HepG2 (cell line): ENCODE measurements at regions not wholly inside any gene's neighbourhood (a gene's known extent, or its start where the extent isn't known, plus 50 kb on each side); places are given as distances from the start of the nearest gene placed in this dataset.

Experiments
- ATAC-seq: fragments of 200-7000 bp; cut with Tn5 transposase; 3 replicates; pipeline ENCODE4 v1.9.1; 2020; ENCODE audit warnings: mild to moderate bottlenecking, moderate library complexity
- BruUV-seq: library from RNA; stranded (reverse); fragments of 400-500 nt; replicated peaks from 2 replicates; lab custom pipeline; 2021; lab: Mats Ljungman, UMichigan
- CTCF ChIA-PET: fragments of 300-600 bp; formaldehyde crosslinking; extraction: SDS; loops from one replicate; lab custom pipeline; 2021; ENCODE audit warnings: low total read pairs, inconsistent platforms, low intra/inter-chr PET ratio; lab: Yijun Ruan, JAX
- POLR2A ChIA-PET: fragments of 350-600 bp; sonication (Branson Sonifier 250); formaldehyde crosslinking; loops from one replicate; lab custom pipeline; 2020; ENCODE audit warnings: antibody characterized with exemption, inconsistent platforms; lab: Yijun Ruan, JAX
- DNase-seq: peaks from one replicate; pipeline ENCODE4 v3.0.0-alpha.2; 2015; ENCODE audit warnings: low spot score
- FAIRE-seq: peaks from 3 replicates; lab custom pipeline; 2011; peaks lifted over from hg19 to GRCh38; lab: Jason Lieb, UNC
- H2AFZ ChIP-seq: one replicate; pipeline ENCODE4 v1.6.1; 2011; ENCODE audit warnings: low read length, inconsistent platforms
- H3K27ac ChIP-seq: fragments of 300-600 bp; 3 replicates; pipeline ENCODE4 v1.8.0; 2011; ENCODE audit warnings: mixed run types, mild to moderate bottlenecking, mixed read lengths, low read length, inconsistent platforms; ENCODE audit not compliant: insufficient read depth; ENCODE audit errors: extremely low read length
- H3K27me3 ChIP-seq, 2 experiments: fragments of 200-600 bp in 1 of 2; 2 replicates in 1 of 2; 3 replicates in 1 of 2; pipeline versions ENCODE4 v1.6.0 to v1.8.0; 2011; ENCODE audit warnings: low read length in 2 of 2, mild to moderate bottlenecking in 2 of 2, moderate library complexity in 2 of 2, inconsistent platforms in 1 of 2; ENCODE audit not compliant: insufficient read depth in 2 of 2, control insufficient read depth in 1 of 2
- H3K36me3 ChIP-seq, 2 experiments: fragments of 200-600 bp in 1 of 2; replicated peaks in 1 of 2; 2 replicates in 1 of 2; 3 replicates in 1 of 2; pipeline versions ENCODE4 v1.5.1 to v1.8.0; 2011; ENCODE audit warnings: low read length in 2 of 2, inconsistent platforms in 1 of 2; ENCODE audit not compliant: insufficient read depth in 2 of 2, control insufficient read depth in 1 of 2
- H3K4me1 ChIP-seq: 2 replicates; pipeline ENCODE4 v1.5.1; 2012; ENCODE audit warnings: low read length, inconsistent platforms; ENCODE audit not compliant: insufficient read depth
- H3K4me2 ChIP-seq: 2 replicates; pipeline ENCODE4 v1.6.0; 2011; ENCODE audit warnings: low read depth, low read length, inconsistent platforms
- H3K4me3 ChIP-seq, 3 experiments: fragments of 200-600 bp in 1 of 3; sonication (generic), shearing (Covaris generic) in 1 of 3; replicated peaks in 1 of 3; 2 replicates each; pipeline ENCODE4 v1.5.1; 2011 to 2016; ENCODE audit warnings: low read length in 3 of 3, inconsistent platforms in 2 of 3, low read depth in 2 of 3, mild to moderate bottlenecking in 2 of 3, control low read depth in 1 of 3, mixed read lengths in 1 of 3; ENCODE audit not compliant: insufficient read depth in 1 of 3
- H3K79me2 ChIP-seq: one replicate; pipeline ENCODE4 v1.6.1; 2011; ENCODE audit warnings: low read length, inconsistent platforms; ENCODE audit not compliant: insufficient read depth
- H3K9ac ChIP-seq: 2 replicates; pipeline ENCODE4 v1.6.0; 2011; ENCODE audit warnings: mild to moderate bottlenecking, low read depth, low read length, inconsistent platforms; ENCODE audit not compliant: insufficient read depth
- H3K9me3 ChIP-seq: 2 replicates; pipeline ENCODE4 v1.5.1; 2012; ENCODE audit warnings: mild to moderate bottlenecking, low read length
- H4K20me1 ChIP-seq: 2 replicates; pipeline ENCODE4 v1.6.0; 2011; ENCODE audit warnings: inconsistent platforms, mild to moderate bottlenecking, low read length, moderate library complexity; ENCODE audit not compliant: insufficient read depth
- AHR ChIP-seq: IDR thresholded peaks from 2 replicates; pipeline ENCODE4 v1.6.1; 2018; ENCODE audit warnings: missing genetic modification reagents, missing compliant biosample characterization
- ARNT2 ChIP-seq: sonication (generic); formaldehyde crosslinking; IDR thresholded peaks from 2 replicates; pipeline ENCODE4 v1.8.0; 2022; ENCODE audit warnings: mild to moderate bottlenecking, low read depth, missing genetic modification reagents, moderate library complexity
- ASH2L ChIP-seq: fragments of 300-600, 200-600 bp; sonication (generic); IDR thresholded peaks from 2 replicates; pipeline ENCODE4 v1.7.0; 2017; ENCODE audit warnings: low read depth, mild to moderate bottlenecking, moderate library complexity, mixed read lengths, low read length; ENCODE audit not compliant: insufficient read length
- CHD2 ChIP-seq: IDR thresholded peaks from 2 replicates; pipeline ENCODE4 v1.6.1; 2011; ENCODE audit warnings: low read depth, low read length, improper control_type of control experiment
- FOXA3 ChIP-seq: IDR thresholded peaks from 2 replicates; pipeline ENCODE4 v1.6.1; 2016; ENCODE audit warnings: missing genetic modification reagents, missing compliant biosample characterization
- KDM5B ChIP-seq: sonication (generic); formaldehyde crosslinking; IDR thresholded peaks from 2 replicates; pipeline ENCODE4 v1.4.0; 2020; ENCODE audit warnings: missing genetic modification reagents, mild to moderate bottlenecking, borderline replicate concordance
- PHF5A ChIP-seq: IDR thresholded peaks from one replicate; pipeline ENCODE4 v1.6.1; 2018; ENCODE audit warnings: low read depth, missing genetic modification reagents; ENCODE audit not compliant: unreplicated experiment
- POLR2G ChIP-seq: fragments of 200-400 bp; formaldehyde crosslinking; IDR thresholded peaks from 2 replicates; pipeline ENCODE4 v1.6.1; 2018; ENCODE audit warnings: mild to moderate bottlenecking, low read depth, low read length, moderate library complexity
- PPARG ChIP-seq: conservative IDR thresholded peaks from 2 replicates; pipeline ENCODE4 v1.6.1; 2016; ENCODE audit warnings: missing biosample characterization, missing genetic modification reagents
- SNRNP70 ChIP-seq: fragments of 200-400 bp; formaldehyde crosslinking; IDR thresholded peaks from 2 replicates; pipeline ENCODE4 v1.6.1; 2017; ENCODE audit warnings: mild to moderate bottlenecking, low read depth, low read length, moderate library complexity
- TEAD2 ChIP-seq: sonication (generic); formaldehyde crosslinking; IDR thresholded peaks from 2 replicates; pipeline ENCODE4 v1.9.0; 2021; ENCODE audit warnings: missing genetic modification reagents
- ZFP37 ChIP-seq: sonication (generic); formaldehyde crosslinking; IDR thresholded peaks from 2 replicates; pipeline ENCODE4 v1.4.0; 2020; ENCODE audit warnings: missing genetic modification reagents, borderline replicate concordance
- ZNF232 ChIP-seq: sonication (generic); formaldehyde crosslinking; IDR thresholded peaks from 2 replicates; pipeline ENCODE4 v1.4.0; 2020; ENCODE audit warnings: missing genetic modification reagents, borderline replicate concordance
- ZNF775 ChIP-seq: sonication (generic); formaldehyde crosslinking; IDR thresholded peaks from 2 replicates; pipeline ENCODE4 v1.4.0; 2020; ENCODE audit warnings: missing genetic modification reagents, mild to moderate bottlenecking, moderate library complexity, borderline replicate concordance
- WGBS: methylation state at CpG from one replicate; pipeline ENCODE4 v1.1.6; 2017; ENCODE audit warnings: low lambda C conversion rate; 5-methylcytosine and 5-hydroxymethylcytosine counted together
- in situ Hi-C: cut with HindIII; loops from 2 replicates; pipeline ENCODE4 v1.10.0; 2017; ENCODE audit warnings: low pct_unique_long_range_greater_than_20kb; ENCODE audit not compliant: extremely low pct_ligation_motif_present
- intact Hi-C: fragments of 100-400 bp; cut with micrococcal nuclease; formaldehyde crosslinking; loops from one replicate; pipeline ENCODE4 v1.10.0; 2022; ENCODE audit not compliant: unreplicated experiment
- TF ChIP-seq, protein P1 (sequence below): sonication (generic); formaldehyde crosslinking; conservative IDR thresholded peaks from 2 replicates; pipeline ENCODE4 v1.4.0; 2020; ENCODE audit warnings: missing genetic modification reagents
- TF ChIP-seq, protein P2 (sequence below): sonication (generic); formaldehyde crosslinking; IDR thresholded peaks from 2 replicates; pipeline ENCODE4 v1.4.0; 2020; ENCODE audit warnings: missing genetic modification reagents
- TF ChIP-seq, protein P3 (sequence below): sonication (generic); formaldehyde crosslinking; IDR thresholded peaks from 2 replicates; pipeline ENCODE4 v1.4.0; 2020; ENCODE audit warnings: missing genetic modification reagents

DNA sequence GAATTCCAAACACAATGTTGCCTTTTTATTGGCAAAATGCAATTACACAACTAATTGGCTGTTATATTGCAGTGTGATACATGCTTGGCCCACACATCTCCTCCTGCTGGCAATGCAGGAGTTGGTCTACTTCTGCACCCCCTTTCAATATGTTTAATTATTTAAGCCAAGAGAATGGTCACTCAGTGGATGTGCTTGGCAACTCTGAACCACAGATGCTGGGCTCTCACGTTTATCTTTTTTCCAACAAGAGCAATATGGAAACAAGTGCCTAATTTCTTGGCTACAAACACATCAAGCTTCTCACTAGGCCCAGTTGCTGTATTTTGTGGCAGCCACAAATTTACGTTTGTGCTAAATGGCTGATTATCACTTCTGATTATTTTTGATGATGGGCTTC lies 1149.2 kb upstream of the CELF2 start:
- no peaks in the 10 kb centered on the region for H3K79me2 ChIP-seq
- H3K4me3 ChIP-seq: no peak overlapping the region
- CTCF ChIA-PET: no interaction called here
- POLR2A ChIA-PET: no interaction called here
- H3K27ac ChIP-seq: no peak overlapping the region
- no peak for ATAC-seq
- H3K4me2 ChIP-seq: no peak overlapping the region
- in situ Hi-C loops: no loop called here
- no peak overlapping the region for H3K9ac ChIP-seq
- H3K36me3 ChIP-seq: no peaks in the 10 kb centered on the region
- no TSS peak for BruUV-seq
- intact Hi-C loops: no loop called here
- WGBS: 0% methylated on average over 2 of the region's 2 CpGs
- TF ChIP-seq ASH2L (no peak), SNRNP70 (no peak), FOXA3 (CRISPR knock-in tag) (no peak), ZNF775 (CRISPR knock-in tag) (no peak), ZFP37 (CRISPR knock-in tag) (no peak), POLR2G (no peak), PPARG (CRISPR knock-in tag) (no peak), TEAD2 (no peak), CHD2 (no peak), KDM5B (CRISPR knock-in tag) (no peak), PHF5A (CRISPR knock-in tag) (no peak), ZNF232 (CRISPR knock-in tag) (no peak), ARNT2 (CRISPR knock-in tag) (no peak), AHR (CRISPR knock-in tag) (no peak)
- TF ChIP-seq, protein P1, sequence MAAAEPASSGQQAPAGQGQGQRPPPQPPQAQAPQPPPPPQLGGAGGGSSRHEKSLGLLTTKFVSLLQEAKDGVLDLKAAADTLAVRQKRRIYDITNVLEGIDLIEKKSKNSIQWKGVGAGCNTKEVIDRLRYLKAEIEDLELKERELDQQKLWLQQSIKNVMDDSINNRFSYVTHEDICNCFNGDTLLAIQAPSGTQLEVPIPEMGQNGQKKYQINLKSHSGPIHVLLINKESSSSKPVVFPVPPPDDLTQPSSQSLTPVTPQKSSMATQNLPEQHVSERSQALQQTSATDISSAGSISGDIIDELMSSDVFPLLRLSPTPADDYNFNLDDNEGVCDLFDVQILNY (CRISPR knock-in tag): no peak
- TF ChIP-seq, protein P2, sequence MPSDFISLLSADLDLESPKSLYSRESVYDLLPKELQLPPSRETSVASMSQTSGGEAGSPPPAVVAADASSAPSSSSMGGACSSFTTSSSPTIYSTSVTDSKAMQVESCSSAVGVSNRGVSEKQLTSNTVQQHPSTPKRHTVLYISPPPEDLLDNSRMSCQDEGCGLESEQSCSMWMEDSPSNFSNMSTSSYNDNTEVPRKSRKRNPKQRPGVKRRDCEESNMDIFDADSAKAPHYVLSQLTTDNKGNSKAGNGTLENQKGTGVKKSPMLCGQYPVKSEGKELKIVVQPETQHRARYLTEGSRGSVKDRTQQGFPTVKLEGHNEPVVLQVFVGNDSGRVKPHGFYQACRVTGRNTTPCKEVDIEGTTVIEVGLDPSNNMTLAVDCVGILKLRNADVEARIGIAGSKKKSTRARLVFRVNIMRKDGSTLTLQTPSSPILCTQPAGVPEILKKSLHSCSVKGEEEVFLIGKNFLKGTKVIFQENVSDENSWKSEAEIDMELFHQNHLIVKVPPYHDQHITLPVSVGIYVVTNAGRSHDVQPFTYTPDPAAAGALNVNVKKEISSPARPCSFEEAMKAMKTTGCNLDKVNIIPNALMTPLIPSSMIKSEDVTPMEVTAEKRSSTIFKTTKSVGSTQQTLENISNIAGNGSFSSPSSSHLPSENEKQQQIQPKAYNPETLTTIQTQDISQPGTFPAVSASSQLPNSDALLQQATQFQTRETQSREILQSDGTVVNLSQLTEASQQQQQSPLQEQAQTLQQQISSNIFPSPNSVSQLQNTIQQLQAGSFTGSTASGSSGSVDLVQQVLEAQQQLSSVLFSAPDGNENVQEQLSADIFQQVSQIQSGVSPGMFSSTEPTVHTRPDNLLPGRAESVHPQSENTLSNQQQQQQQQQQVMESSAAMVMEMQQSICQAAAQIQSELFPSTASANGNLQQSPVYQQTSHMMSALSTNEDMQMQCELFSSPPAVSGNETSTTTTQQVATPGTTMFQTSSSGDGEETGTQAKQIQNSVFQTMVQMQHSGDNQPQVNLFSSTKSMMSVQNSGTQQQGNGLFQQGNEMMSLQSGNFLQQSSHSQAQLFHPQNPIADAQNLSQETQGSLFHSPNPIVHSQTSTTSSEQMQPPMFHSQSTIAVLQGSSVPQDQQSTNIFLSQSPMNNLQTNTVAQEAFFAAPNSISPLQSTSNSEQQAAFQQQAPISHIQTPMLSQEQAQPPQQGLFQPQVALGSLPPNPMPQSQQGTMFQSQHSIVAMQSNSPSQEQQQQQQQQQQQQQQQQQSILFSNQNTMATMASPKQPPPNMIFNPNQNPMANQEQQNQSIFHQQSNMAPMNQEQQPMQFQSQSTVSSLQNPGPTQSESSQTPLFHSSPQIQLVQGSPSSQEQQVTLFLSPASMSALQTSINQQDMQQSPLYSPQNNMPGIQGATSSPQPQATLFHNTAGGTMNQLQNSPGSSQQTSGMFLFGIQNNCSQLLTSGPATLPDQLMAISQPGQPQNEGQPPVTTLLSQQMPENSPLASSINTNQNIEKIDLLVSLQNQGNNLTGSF: no peak
- TF ChIP-seq, protein P3, sequence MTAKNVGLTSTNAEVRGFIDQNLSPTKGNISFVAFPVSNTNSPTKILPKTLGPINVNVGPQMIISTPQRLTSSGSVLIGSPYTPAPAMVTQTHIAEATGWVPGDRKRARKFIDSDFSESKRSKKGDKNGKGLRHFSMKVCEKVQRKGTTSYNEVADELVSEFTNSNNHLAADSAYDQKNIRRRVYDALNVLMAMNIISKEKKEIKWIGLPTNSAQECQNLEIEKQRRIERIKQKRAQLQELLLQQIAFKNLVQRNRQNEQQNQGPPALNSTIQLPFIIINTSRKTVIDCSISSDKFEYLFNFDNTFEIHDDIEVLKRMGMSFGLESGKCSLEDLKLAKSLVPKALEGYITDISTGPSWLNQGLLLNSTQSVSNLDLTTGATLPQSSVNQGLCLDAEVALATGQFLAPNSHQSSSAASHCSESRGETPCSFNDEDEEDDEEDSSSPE: no peak
- TF ChIP-seq, all 625 proteins: peak for 0
- H3K4me1 ChIP-seq: no peaks in the 10 kb centered on the region
- DNase-seq: no peak
- H4K20me1 ChIP-seq: no peaks in the 10 kb centered on the region
- FAIRE-seq: no peak
- no peak overlapping the region for H2AFZ ChIP-seq
- H3K27me3 ChIP-seq: no peaks in the 10 kb centered on the region
- H3K9me3 ChIP-seq: peaks cover 78% of the 10 kb centered on the region
